Tibial artery (tissue), 4 donors: ENCODE measurements at regions not wholly inside any gene's neighbourhood (a gene's known extent, or its start where the extent isn't known, plus 50 kb on each side); places are given as distances from the start of the nearest gene placed in this dataset.

ENCODE experiments used
- DNase-seq, 2 donors: peaks; one replicate each; pipeline ENCODE4 v3.0.0-alpha.2; 2019
- H3K27ac ChIP-seq, 2 donors: fragments of 200-600 bp; sonication (generic) in 1 of 2; 1 replicate in 1 of 2; 2 replicates in 1 of 2; pipeline ENCODE4 v1.5.1; 2018 to 2019; ENCODE audit warnings: mild to moderate bottlenecking in 1 of 2
- H3K27me3 ChIP-seq, 2 donors: fragments of 200-600 bp; sonication (generic) in 1 of 2; one replicate each; pipeline versions ENCODE4 v1.5.1 to v1.6.0; 2016 to 2019
- H3K36me3 ChIP-seq, 3 donors: fragments of 200-600 bp; sonication (generic) in 2 of 3; one replicate each; pipeline ENCODE4 v1.5.1; 2016 to 2019; ENCODE audit warnings: mild to moderate bottlenecking in 2 of 3
- H3K4me1 ChIP-seq, 4 donors: fragments of 200-600 bp; sonication (generic) in 2 of 4; 1 replicate in 3 of 4; 2 replicates in 1 of 4; pipeline ENCODE4 v1.5.1; 2016 to 2019
- H3K4me3 ChIP-seq, 2 donors: fragments of 200-600 bp; sonication (generic) in 1 of 2; 1 replicate in 1 of 2; 2 replicates in 1 of 2; pipeline ENCODE4 v1.5.1; 2018 to 2019; ENCODE audit warnings: mild to moderate bottlenecking in 2 of 2
- H3K9me3 ChIP-seq, 3 donors: fragments of 200-600 bp; sonication (generic) in 1 of 3; one replicate each; pipeline ENCODE4 v1.5.1; 2016 to 2019
- CTCF ChIP-seq, 2 experiments: fragments of 200-600 bp in 1 of 2; fragments of 450-650 bp in 1 of 2; IDR thresholded peaks; one replicate each; pipeline ENCODE4 v1.5.1; 2017 to 2019; ENCODE audit warnings: antibody characterized with exemption in 2 of 2, mild to moderate bottlenecking in 1 of 2, moderate library complexity in 1 of 2
- intact Hi-C: fragments of 100-400 bp; cut with DNase I; formaldehyde crosslinking; loops from one replicate; pipeline ENCODE4 v1.15.0; 2023; ENCODE audit warnings: low total_unique reads

- H3K27ac ChIP-seq: no peak overlapping the region
- H3K27me3 ChIP-seq: peaks cover 0 to 6% of the 10 kb centered on the region in 2 donors
- H3K9me3 ChIP-seq: no peaks in the 10 kb centered on the region
- DNase-seq: no peak
- no peak for TF ChIP-seq CTCF (IDR thresholded peaks at IDR 0.05)
- H3K4me1 ChIP-seq: no peaks in the 10 kb centered on the region
- no peaks in the 10 kb centered on the region for H3K36me3 ChIP-seq
- H3K4me3 ChIP-seq: no peak overlapping the region
- intact Hi-C loops: no loop called here
Observed at GRCh38 chr5:141790630-141791029, 87.6 kb downstream of the PCDH1 start.

GRCh38 chr5:141789330-141789729 is 88.9 kb downstream of the PCDH1 start:
- Histone ChIP-seq H3K4me3 (no peak overlapping the region), H3K27ac (no peak overlapping the region), H3K36me3 (no peaks in the 10 kb centered on the region), H3K4me1 (no peaks in the 10 kb centered on the region), H3K27me3 (peaks cover 0 to 6% of the 10 kb centered on the region in 2 donors), H3K9me3 (no peaks in the 10 kb centered on the region)
- DNase-seq: no peak
- intact Hi-C loops: no loop called here
- TF ChIP-seq CTCF (IDR thresholded peaks at IDR 0.05): no peak

- H3K9me3 ChIP-seq: no peaks in the 10 kb centered on the region
- intact Hi-C loops: no loop called here
- peaks cover 0 to 6% of the 10 kb centered on the region in 2 donors for H3K27me3 ChIP-seq
- H3K36me3 ChIP-seq: no peaks in the 10 kb centered on the region
- H3K4me3 ChIP-seq: no peak overlapping the region
- no peaks in the 10 kb centered on the region for H3K4me1 ChIP-seq
- no peak for TF ChIP-seq CTCF (IDR thresholded peaks at IDR 0.05)
- DNase-seq: no peak
- H3K27ac ChIP-seq: no peak overlapping the region
Observed at GRCh38 chr5:141788296-141788970, 89.8 kb downstream of the PCDH1 start.

GRCh38 chr5:141787376-141787775 is 90.8 kb downstream of the PCDH1 start:
- no peak overlapping the region for H3K4me3 ChIP-seq
- DNase-seq: no peak
- no peak for TF ChIP-seq CTCF (IDR thresholded peaks at IDR 0.05)
- peaks cover 0 to 6% of the 10 kb centered on the region in 2 donors for H3K27me3 ChIP-seq
- no peaks in the 10 kb centered on the region for H3K4me1 ChIP-seq
- intact Hi-C loops: no loop called here
- H3K27ac ChIP-seq: no peak overlapping the region
- no peaks in the 10 kb centered on the region for H3K9me3 ChIP-seq
- no peaks in the 10 kb centered on the region for H3K36me3 ChIP-seq

GRCh38 chr5:141786700-141787099 is 91.5 kb downstream of the PCDH1 start:
- no peaks in the 10 kb centered on the region for H3K9me3 ChIP-seq
- peaks cover 0 to 6% of the 10 kb centered on the region in 2 donors for H3K27me3 ChIP-seq
- intact Hi-C loops: no loop called here
- no peaks in the 10 kb centered on the region for H3K36me3 ChIP-seq
- no peaks in the 10 kb centered on the region for H3K4me1 ChIP-seq
- no peak for TF ChIP-seq CTCF (IDR thresholded peaks at IDR 0.05)
- H3K27ac ChIP-seq: no peak overlapping the region
- no peak overlapping the region for H3K4me3 ChIP-seq
- no peak for DNase-seq

GRCh38 chr5:141785711-141786110 is 92.5 kb downstream of the PCDH1 start:
- H3K27ac ChIP-seq: no peak overlapping the region

More at GRCh38 chr5:141785711-141786110, 92.5 kb downstream of the PCDH1 start:
- DNase-seq: no peak
- no peak for TF ChIP-seq CTCF (IDR thresholded peaks at IDR 0.05)
- Histone ChIP-seq H3K4me1 (no peaks in the 10 kb centered on the region), H3K4me3 (no peak overlapping the region), H3K36me3 (no peaks in the 10 kb centered on the region), H3K9me3 (no peaks in the 10 kb centered on the region), H3K27me3 (peaks cover 0 to 6% of the 10 kb centered on the region in 2 donors)
- intact Hi-C loops: no loop called here
